ENCODE measurements at regions not wholly inside any gene's neighbourhood (a gene's known extent, or its start where the extent isn't known, plus 50 kb on each side); places are given as distances from the start of the nearest gene placed in this dataset.

GRCh38 chr3:176522436-176522835 lies 674.8 kb downstream of the TBL1XR1 start:
- DNase-seq (ENCODE audit: extremely low spot score), result no peak
- no peak for TF ChIP-seq CTCF (IDR thresholded peaks at IDR 0.05; ENCODE audit: control extremely low read depth, extremely low read depth, low read depth, missing control alignments)
- POLR2A ChIA-PET, result no interaction called here
- CTCF ChIA-PET, result no interaction called here

GRCh38 chr3:176521531-176522175 lies 675.6 kb downstream of the TBL1XR1 start:
- ChIA-PET POLR2A (no interaction called here), CTCF (no interaction called here)
- TF ChIP-seq CTCF (IDR thresholded peaks at IDR 0.05; ENCODE audit: control extremely low read depth, extremely low read depth, low read depth, missing control alignments), result no peak
- no peak for DNase-seq (ENCODE audit: extremely low spot score)

- POLR2A ChIA-PET, result no interaction called here
- DNase-seq (ENCODE audit: extremely low spot score), result no peak
- TF ChIP-seq CTCF (IDR thresholded peaks at IDR 0.05; ENCODE audit: control extremely low read depth, extremely low read depth, low read depth, missing control alignments), result peak; percentile 19
- CTCF ChIA-PET, result interaction anchor here (0.8 kb wide), 1 partner anchor 18 kb away, joined by 3 read pairs; no protein-coding TSS in a partner anchor
Observed at GRCh38 chr3:176514297-176514696, 683.0 kb downstream of the TBL1XR1 start.

GRCh38 chr3:176513604-176514003 lies 683.7 kb downstream of the TBL1XR1 start:
- ChIA-PET POLR2A (no interaction called here), CTCF (no interaction called here)
- no peak for DNase-seq (ENCODE audit: extremely low spot score)
- no peak for TF ChIP-seq CTCF (IDR thresholded peaks at IDR 0.05; ENCODE audit: control extremely low read depth, extremely low read depth, low read depth, missing control alignments)

GRCh38 chr3:176512037-176512436 lies 685.2 kb downstream of the TBL1XR1 start:
- no peak for TF ChIP-seq CTCF (IDR thresholded peaks at IDR 0.05; ENCODE audit: control extremely low read depth, extremely low read depth, low read depth, missing control alignments)
- DNase-seq (ENCODE audit: extremely low spot score), result no peak
- ChIA-PET CTCF (interaction anchor here (0.9 to 1.9 kb wide), 2 partner anchors 15 to 28 kb away, joined by 3 to 5 read pairs; no protein-coding TSS in a partner anchor), POLR2A (no interaction called here)

- CTCF ChIA-PET, result interaction anchor here (1.5 to 1.9 kb wide), 2 partner anchors 9 to 17 kb away, joined by 4 to 5 read pairs; no protein-coding TSS in a partner anchor
- DNase-seq (ENCODE audit: extremely low spot score), result no peak
- no peak for TF ChIP-seq CTCF (IDR thresholded peaks at IDR 0.05; ENCODE audit: control extremely low read depth, extremely low read depth, low read depth, missing control alignments)
- POLR2A ChIA-PET, result no interaction called here
Observed at GRCh38 chr3:176510097-176510496, 687.2 kb downstream of the TBL1XR1 start.
